OCI-LY7 (cell line): ENCODE measurements at regions not wholly inside any gene's neighbourhood (a gene's known extent, or its start where the extent isn't known, plus 50 kb on each side); places are given as distances from the start of the nearest gene placed in this dataset.
"Not testable (repeated sequence)": the region's sequence is repeated elsewhere in the genome, so short reads cannot be mapped to it uniquely, and the experiment has no call there.

Experiments used
- BruUV-seq: library from RNA; stranded (reverse); fragments of 400-500 nt; replicated peaks from 2 replicates; lab custom pipeline; 2021; lab: Mats Ljungman, UMichigan
- CTCF ChIA-PET: fragments of 300-600 bp; sonication (Branson Sonifier 250); formaldehyde crosslinking; loops from one replicate; lab custom pipeline; 2022; ENCODE audit warnings: antibody characterized with exemption; ENCODE audit not compliant: unreplicated experiment; lab: Charles Lee
- POLR2A ChIA-PET: fragments of 300-600 bp; sonication (Branson Sonifier 250); formaldehyde crosslinking; loops from one replicate; lab custom pipeline; 2022; ENCODE audit warnings: antibody characterized with exemption; lab: Charles Lee
- DNase-seq: peaks from one replicate; pipeline ENCODE4 v3.0.0-alpha.2; 2015; ENCODE audit warnings: low spot score
- H2AFZ ChIP-seq: fragments of 200-600 bp; sonication (generic), shearing (Covaris generic); 2 replicates; pipeline ENCODE4 v1.6.1; 2014; ENCODE audit warnings: mild to moderate bottlenecking, antibody characterized with exemption, low read length, moderate library complexity
- H3K27ac ChIP-seq: fragments of 200-600 bp; sonication (generic); 2 replicates; pipeline ENCODE4 v1.5.1; 2014; ENCODE audit warnings: mixed run types, low read depth, mild to moderate bottlenecking, moderate library complexity, low read length, inconsistent platforms; ENCODE audit not compliant: poor library complexity, severe bottlenecking
- H3K36me3 ChIP-seq: fragments of 200-600 bp; sonication (generic); 2 replicates; pipeline ENCODE4 v1.6.1; 2014; ENCODE audit warnings: mild to moderate bottlenecking, antibody characterized with exemption, low read length, moderate library complexity, mixed read lengths; ENCODE audit not compliant: insufficient read depth
- H3K4me1 ChIP-seq: fragments of 200-600 bp; sonication (generic); 2 replicates; pipeline ENCODE4 v1.5.1; 2014; ENCODE audit warnings: mild to moderate bottlenecking, low read length; ENCODE audit not compliant: insufficient read depth, poor library complexity, severe bottlenecking
- H3K4me2 ChIP-seq: fragments of 200-600 bp; sonication (generic); 2 replicates; pipeline ENCODE4 v1.6.1; 2014; ENCODE audit warnings: mild to moderate bottlenecking, low read length
- H3K4me3 ChIP-seq: fragments of 200-600 bp; sonication (generic); 2 replicates; pipeline ENCODE4 v1.5.1; 2014; ENCODE audit warnings: mild to moderate bottlenecking, low read depth, low read length; ENCODE audit not compliant: poor library complexity, severe bottlenecking
- H3K79me2 ChIP-seq: fragments of 200-600 bp; sonication (generic); 2 replicates; pipeline ENCODE4 v1.6.1; 2016; ENCODE audit warnings: low read depth, mild to moderate bottlenecking, low read length, moderate library complexity, mixed read lengths; ENCODE audit not compliant: insufficient read depth
- H3K9me2 ChIP-seq: fragments of 200-600 bp; sonication (generic); 2 replicates; pipeline ENCODE4 v1.6.1; 2016; ENCODE audit warnings: mild to moderate bottlenecking, low read length, mixed read lengths; ENCODE audit not compliant: insufficient read depth
- H3K9me3 ChIP-seq: fragments of 200-600 bp; sonication (generic); 2 replicates; pipeline ENCODE4 v1.6.1; 2014; ENCODE audit warnings: mild to moderate bottlenecking, mixed run types, low read length, mixed read lengths
- H4K20me1 ChIP-seq: fragments of 200-600 bp; sonication (generic); 2 replicates; pipeline ENCODE4 v1.6.1; 2014; ENCODE audit warnings: mild to moderate bottlenecking, antibody characterized with exemption, low read length, moderate library complexity, mixed read lengths; ENCODE audit not compliant: insufficient read depth
- intact Hi-C: fragments of 100-400 bp; cut with micrococcal nuclease; formaldehyde crosslinking; loops from one replicate; pipeline ENCODE4 v1.10.0; 2022; ENCODE audit not compliant: unreplicated experiment

DNA sequence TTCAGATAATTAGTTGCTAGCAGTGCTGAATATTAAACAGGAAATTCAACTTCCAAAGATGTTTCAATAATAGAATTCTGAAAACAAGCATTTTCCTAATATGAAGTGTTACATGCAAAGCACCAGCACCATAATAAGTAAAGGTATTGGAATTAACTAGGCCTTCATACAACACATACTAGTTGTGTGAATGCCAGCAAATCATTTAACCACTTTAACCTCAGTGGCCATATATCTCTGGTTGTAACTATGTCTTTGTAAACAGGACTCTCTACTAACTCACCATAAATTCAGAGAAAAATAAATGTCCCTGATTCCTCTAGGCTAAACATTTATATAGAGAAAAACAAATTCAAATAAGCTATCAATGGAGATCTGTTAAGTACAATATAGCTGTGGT, 65.1 kb upstream of the NBPF26 start:
- intact Hi-C loops, POLR2A ChIA-PET: not testable (repeated sequence)

GRCh38 chr1:120659133-120659532, 64.6 kb upstream of the NBPF26 start:
- H3K9me3 ChIP-seq, CTCF ChIA-PET, intact Hi-C loops, H3K79me2 ChIP-seq, H3K36me3 ChIP-seq, H3K4me1 ChIP-seq, H3K4me3 ChIP-seq, BruUV-seq, DNase-seq, H2AFZ ChIP-seq, H4K20me1 ChIP-seq, POLR2A ChIA-PET, H3K4me2 ChIP-seq, H3K9me2 ChIP-seq, H3K27ac ChIP-seq: not testable (repeated sequence)

More for the DNA sequence above, 65.1 kb upstream of the NBPF26 start:
- H3K9me3 ChIP-seq, H3K27ac ChIP-seq, H3K4me2 ChIP-seq, DNase-seq, H3K4me3 ChIP-seq, H2AFZ ChIP-seq, BruUV-seq, H4K20me1 ChIP-seq, H3K79me2 ChIP-seq, H3K4me1 ChIP-seq, H3K36me3 ChIP-seq, CTCF ChIA-PET, H3K9me2 ChIP-seq: not testable (repeated sequence)

DNA sequence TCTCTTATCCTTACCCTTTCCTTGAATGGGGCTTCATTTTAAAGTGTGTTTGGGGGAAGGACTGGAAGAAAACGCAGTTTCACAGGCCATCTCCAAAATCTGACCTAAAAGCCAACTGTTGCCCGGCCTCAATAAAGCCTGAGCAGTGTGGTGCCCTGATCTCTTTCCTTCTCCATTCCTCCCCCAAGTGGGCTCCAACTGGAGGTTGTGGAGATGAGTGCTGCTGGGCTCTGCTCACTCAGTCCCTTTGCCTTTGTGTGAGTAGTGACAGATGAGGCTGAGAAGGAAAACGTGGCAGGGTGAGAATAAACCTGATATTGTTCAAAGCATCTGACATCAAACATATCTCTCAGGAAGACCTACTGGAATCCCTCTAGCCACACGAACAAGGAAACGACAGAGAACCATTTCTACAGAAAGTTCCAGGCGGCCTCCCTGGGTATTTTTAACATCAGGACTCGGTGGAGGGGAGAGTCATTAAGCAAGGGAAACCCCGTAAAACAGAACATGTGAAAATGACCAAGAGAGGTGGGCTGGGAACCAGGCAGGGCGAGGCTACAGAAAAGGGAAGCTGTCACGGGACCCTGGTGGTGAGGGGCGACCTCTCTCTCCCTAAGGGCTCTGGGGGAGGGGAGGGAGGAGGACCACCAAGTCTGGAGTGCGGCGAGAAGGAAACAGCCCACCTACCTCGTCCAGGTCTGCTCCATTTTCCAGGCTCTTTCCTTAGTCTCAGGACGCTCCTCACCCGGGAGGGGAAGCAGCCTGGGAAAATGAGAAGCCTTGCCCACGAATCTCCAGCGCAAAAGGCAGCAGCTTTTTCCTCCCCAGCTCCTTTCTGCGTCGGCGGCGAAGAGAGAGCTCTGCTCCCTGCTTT, 59.1 kb upstream of the NBPF26 start:
- DNase-seq, H3K4me1 ChIP-seq, H3K36me3 ChIP-seq, BruUV-seq, CTCF ChIA-PET, H4K20me1 ChIP-seq, H3K4me2 ChIP-seq, H2AFZ ChIP-seq, POLR2A ChIA-PET, intact Hi-C loops, H3K79me2 ChIP-seq, H3K4me3 ChIP-seq, H3K9me3 ChIP-seq, H3K9me2 ChIP-seq, H3K27ac ChIP-seq: not testable (repeated sequence)

DNA sequence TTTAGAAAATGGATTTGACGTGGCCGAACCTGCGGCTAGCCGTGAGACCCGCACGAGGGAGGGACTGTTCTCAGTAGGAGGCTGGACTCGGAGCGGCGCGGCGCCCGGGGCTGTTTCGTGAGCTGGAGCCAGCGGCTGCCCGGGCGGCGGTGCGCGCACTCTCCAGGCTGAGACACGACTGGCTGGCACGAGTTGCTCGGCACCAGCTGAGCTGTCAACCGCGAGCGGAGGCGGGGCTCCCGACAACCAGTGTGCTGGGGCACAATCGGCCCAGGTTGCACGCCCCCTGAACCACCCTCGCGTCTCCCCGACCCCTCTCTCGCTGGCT, 58.5 kb upstream of the NBPF26 start:
- H4K20me1 ChIP-seq, H3K36me3 ChIP-seq, H3K4me1 ChIP-seq, DNase-seq, H3K9me2 ChIP-seq, POLR2A ChIA-PET, H3K27ac ChIP-seq, H2AFZ ChIP-seq, CTCF ChIA-PET, H3K4me3 ChIP-seq, H3K4me2 ChIP-seq, H3K9me3 ChIP-seq, intact Hi-C loops, BruUV-seq, H3K79me2 ChIP-seq: not testable (repeated sequence)

- H3K9me2 ChIP-seq, H2AFZ ChIP-seq, H3K79me2 ChIP-seq, H4K20me1 ChIP-seq, H3K4me3 ChIP-seq, H3K27ac ChIP-seq, H3K36me3 ChIP-seq, CTCF ChIA-PET, BruUV-seq, POLR2A ChIA-PET, H3K9me3 ChIP-seq, intact Hi-C loops, DNase-seq, H3K4me2 ChIP-seq, H3K4me1 ChIP-seq: not testable (repeated sequence)
Measured at GRCh38 chr1:120668187-120668586, 55.6 kb upstream of the NBPF26 start.
